HT-29 (cell line): ENCODE measurements at regions not wholly inside any gene's neighbourhood (a gene's known extent, or its start where the extent isn't known, plus 50 kb on each side); places are given as distances from the start of the nearest gene placed in this dataset.
"Not testable (repeated sequence)": the region's sequence is repeated elsewhere in the genome, so short reads cannot be mapped to it uniquely, and the experiment has no call there.

Experiments
- DNase-seq: peaks from one replicate; pipeline ENCODE4 v3.0.0-alpha.2; 2015; ENCODE audit warnings: low spot score

DNA sequence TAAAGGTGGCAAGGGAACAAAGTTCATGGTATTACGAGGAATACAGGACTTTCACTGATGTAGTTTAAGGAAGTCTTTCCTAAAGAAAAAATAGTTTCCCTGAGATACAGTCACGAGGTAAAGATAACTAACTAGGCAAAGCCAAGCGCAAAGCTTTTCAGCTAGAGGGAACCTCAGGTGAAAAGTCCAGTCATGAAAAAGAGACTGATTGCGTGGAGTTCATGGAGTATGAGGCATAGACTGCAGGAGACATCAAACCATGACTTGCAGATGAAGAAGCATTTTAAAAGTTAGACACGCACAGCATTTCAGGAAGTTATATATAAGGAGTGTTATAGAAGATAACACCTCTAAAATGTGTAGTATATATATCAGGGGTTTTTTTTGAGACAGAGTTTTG lies 205.6 kb upstream of the ZNF184 start:
- no peak for DNase-seq

DNA sequence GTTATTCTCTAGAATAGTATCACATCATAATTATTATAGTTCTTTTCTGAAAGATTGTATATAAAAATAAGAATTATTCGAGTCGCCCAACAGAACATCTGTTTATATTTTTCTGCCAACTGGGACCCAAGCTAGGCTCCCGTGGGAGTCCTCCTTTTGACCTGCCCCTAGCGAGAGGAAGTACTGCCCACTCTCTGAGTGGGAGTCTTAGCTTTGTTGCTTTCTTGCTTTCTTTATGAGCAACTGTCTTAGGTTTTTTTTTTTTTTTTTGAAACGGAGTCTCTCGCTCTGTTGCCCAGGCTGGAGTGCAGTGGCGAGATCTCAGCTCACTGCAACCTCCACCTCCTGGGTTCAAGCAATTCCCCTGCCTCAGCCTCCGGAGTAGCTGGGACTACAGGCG lies 202.0 kb upstream of the ZNF184 start:
- DNase-seq, result no peak

- DNase-seq, result peak; percentile 92
These were observed 199.4 kb upstream of the ZNF184 start for GRCh38 chr6:27672113-27672799.

DNA sequence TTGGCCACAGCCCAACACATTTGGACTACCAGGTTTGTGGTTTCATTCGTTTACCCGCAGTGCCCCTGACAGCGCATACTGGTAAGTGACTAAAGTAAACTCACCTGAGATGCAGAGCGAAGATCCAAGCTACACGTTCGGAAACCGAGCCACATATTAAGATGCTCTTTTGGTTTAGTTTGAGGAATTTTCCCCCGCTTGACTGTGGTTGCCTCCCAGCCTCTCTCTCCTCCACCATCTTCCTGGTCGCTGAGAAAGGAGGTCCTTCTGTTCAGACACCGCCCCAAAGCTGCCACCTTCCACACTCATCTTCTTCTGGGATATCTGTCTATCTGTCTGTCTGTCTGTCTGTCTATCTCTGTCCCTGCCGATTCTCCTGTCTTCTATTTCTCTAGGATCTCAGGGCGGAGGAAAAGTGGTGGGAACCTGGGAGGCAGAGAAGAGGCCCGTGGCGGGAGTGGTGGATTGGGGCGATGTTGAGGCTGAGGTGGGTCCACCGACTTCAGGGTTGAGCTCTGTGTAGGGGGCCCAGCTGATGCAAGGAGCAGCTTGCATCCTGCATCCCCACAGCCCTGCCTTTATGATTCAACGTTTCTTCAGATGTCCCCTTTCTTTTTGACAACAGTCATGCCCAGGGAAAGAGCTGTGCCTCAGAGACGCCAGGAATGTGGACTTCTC lies 196.9 kb upstream of the ZNF184 start:
- peak; percentile 39 for DNase-seq

GRCh38 chr6:27669295-27669623 lies 196.4 kb upstream of the ZNF184 start:
- peak; percentile 43 for DNase-seq

GRCh38 chr6:27668442-27669294 lies 195.8 kb upstream of the ZNF184 start:
- DNase-seq, result peak; percentile 86

DNA sequence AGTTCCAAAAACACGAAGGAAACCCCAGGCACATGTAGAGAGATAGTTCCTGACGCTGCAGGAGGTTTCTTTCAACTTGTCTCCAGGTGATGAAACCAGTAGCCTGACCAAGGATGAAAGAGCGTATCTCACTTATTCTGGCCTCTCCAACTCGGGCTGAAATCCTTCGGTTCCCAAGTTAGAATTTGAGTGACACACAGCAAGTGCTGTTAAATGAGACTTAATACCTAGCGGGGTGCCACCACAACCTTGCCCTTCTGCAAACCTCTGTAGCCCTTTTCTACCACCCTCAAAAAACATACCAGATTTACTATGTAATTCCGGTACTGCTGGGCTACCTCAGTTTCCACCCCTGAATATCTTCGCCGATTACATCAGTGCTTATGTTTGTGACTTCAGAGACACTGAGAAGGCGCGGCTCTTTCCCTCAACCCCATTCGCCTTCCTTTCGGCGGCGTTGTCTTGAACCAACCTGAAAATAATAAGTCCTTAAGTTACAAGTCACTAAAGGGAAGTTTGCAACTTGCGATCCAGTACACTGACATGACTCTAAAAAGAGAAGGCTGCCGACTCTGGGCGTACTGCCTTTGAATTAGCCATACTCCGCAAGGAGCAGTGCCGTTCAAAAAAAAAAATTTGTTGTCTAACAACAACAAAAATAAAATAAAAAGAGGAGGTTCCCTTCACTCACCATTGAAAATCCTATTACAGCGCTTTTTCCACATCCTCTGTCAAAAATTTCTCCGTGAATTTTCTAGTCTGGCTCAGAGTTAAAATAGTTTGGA lies 194.9 kb upstream of the ZNF184 start:
- DNase-seq, result no peak

DNA sequence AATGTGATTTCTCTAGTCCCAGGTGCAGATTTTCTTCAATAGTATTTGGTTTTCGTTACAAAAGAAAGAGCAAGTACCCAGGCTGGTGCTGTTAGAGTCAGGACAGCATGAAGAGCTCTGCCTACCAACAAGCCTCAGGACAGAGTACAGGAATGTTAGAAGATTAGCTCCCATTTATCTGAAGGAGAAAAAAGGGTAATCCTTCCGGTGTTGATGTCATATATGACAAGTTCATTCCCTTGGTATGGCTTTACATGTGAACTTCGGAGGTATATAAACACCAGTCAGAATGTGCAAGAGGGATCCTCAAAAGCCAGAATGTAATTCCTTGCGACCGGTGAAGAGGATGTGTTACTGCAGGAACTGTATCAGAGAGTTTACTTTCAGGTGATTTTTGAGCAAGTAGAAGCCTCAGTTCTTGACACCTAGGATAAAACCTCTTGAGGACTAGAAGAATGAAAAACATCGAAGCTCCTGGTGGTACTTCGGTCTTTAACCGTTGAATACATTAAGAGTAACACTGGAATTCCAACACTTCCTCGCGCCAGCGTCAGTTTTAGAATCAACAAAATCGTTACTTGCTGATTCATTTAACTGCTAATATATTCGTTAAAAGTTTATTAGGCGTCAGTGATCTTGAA lies 194.2 kb upstream of the ZNF184 start:
- DNase-seq, result peak; percentile 34

DNA sequence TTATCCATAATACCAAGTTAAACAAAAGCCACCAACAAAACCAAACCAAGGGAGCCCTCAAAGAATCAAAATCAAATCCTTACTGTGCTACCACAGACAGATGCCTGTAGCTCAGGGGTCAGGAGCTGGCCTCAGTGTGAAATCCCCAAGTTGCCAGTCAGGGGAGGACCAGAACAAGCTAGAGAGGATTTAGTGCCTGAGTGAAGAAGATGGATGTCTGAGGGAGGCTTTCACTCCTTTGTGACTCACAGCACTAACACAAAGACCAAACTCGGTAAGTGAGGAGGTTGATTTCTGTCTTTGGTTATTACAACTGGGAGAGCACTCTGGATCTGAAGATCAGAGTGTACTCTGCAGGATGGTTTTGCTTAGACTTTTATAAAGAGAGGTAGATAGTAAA lies 189.9 kb upstream of the ZNF184 start:
- DNase-seq, result no peak

DNA sequence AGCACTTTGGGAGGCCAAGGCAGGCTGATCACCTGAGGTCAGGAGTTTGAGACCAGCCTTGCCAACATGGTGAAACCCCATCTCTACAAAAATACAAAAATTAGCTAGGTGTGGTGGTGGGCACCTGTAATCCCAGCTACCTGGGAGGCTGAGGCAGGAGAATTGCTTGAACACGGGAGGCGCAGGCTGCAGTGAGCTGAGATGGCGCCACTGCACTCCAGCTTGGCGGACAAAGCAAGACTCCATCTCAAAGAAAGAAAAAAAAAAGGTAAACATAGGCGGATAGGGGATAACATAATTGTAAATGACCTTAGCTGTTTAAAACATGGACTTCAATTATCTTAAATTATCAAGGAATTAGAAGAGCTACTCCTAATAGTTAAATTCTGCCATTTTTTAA lies 189.3 kb upstream of the ZNF184 start:
- not testable (repeated sequence) for DNase-seq

DNA sequence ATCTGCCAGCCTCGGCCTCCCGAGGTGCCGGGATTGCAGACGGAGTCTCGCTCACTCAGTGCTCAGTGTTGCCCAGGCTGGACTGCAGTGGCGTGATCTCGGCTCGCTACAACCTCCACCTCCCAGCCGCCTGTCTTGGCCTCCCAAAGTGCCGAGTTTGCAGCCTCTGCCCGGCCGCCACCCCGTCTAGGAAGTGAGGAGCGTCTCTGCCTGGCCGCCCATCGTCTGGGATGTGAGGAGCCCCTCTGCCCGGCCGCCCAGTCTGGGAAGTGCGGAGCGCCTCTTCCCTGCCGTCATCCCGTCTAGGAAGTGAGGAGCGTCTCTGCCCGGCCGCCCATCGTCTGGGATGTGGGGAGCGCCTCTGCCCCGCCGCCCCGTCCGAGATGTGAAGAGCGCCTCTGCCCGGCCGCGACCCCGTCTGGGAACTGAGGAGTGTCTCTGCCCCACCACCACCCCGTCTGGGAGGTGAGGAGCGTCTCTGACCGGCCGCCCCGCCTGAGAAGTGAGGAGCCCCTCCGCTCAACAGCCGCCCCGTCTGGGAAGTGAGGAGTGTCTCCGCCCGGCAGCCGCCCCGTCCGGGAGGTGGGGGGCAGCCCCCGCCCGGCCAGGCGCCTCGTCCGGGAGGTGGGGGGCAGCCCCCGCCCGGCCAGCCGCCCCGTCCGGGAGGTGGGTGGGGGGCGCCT lies 180.4 kb upstream of the ZNF184 start:
- not testable (repeated sequence) for DNase-seq

DNA sequence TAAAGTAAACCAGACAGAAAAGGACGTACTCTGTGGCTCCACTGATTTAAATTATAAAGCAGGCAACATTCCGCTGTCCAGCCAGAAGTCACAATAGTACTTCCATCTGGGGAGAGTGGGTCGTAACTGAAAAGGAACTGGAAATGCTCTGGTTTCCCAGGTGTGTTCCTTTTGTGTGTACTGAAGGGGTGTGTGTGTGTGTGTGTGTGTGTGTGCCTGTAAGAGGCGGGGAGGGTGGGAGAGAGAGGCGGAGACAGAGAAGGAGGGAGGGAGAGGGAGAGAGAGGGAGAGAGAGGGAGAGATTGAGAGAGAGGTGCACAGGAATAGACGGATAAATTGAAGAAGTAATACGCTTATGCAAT lies 178.4 kb upstream of the ZNF184 start:
- DNase-seq, result no peak

DNA sequence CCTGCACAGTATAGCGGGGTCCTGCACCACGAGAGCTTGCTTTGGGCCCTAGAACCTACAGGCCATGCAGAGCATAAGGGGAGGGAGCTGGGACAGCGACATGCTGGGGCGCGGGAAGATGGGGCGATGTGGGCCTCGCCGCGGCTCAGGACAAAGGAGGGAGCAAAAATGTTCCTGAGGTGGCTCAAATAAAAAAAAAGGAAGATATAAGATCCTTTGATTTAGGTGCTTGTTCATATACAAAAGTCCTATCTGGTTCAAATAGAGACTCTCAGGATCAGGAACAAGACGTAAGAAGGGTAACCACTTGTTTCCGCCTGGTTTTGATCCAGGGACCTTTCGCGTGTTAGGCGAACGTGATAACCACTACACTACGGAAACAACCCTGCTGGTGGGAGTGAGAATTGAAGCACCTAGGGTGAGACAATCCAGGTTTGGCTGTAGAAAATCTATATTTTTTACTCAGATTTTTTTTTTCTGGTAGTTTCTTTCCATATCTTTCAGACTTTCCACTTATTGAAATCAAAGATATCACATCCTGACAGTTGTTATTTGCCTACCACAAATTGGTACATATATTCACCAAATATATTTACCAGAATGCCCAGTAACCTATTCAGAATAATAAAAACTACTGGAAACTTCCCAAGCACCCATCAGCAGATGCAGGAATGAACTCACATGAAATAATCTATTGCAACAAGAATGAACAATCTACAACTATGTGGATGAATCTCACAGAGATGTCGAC lies 177.9 kb upstream of the ZNF184 start:
- DNase-seq, result peak; percentile 87

DNA sequence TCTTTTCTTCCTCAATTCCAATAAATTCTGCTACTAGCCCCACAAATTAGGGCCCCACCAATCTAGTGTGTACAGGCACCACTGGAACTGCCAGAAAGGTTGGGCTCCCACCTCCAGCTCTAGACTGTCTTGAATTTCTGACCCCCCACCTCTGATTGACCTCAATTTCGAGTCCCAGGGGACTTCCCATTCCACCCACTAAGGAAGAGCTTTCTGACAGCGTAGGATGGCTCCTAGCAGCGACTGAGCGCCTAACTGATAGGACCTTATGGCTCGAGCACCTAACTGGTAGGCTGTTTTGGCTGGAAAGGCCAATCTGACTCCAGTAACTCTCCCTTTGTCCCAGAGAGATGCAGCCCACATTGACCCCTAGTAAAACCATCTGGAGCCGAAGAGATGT lies 171.6 kb upstream of the ZNF184 start:
- no peak for DNase-seq

DNA sequence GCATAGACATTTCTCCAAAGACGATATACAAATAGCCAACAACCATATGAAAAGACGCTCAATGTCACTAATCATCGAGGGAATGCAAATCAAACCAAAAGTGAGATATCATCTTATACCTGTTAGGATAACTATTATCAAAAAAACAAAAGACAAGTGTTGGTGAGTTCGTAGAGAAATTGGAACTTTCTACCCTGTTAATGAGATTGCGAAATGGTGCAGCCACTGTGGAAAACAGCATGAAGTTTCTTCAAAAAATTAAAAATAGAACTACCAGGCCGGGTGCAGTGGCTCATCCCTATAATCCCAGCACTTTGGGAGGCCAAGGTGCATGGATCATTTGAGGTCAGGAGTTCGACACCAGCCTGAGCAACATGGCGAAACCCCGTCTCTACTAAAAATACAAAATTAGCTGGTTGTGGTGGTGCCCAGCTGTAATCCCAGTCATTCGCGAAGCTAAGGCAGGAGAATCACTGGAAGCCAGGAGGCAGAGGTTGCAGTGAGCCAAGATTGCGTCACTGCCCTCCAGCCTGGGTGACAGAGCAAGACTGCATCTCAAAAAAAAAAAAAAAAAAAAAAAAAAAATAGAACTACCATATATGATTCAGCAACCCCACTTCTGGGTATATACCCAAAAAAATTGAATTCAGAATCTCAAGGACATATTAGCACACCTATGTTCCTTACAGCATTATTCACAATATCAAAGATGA lies 170.0 kb upstream of the ZNF184 start:
- no peak for DNase-seq

DNA sequence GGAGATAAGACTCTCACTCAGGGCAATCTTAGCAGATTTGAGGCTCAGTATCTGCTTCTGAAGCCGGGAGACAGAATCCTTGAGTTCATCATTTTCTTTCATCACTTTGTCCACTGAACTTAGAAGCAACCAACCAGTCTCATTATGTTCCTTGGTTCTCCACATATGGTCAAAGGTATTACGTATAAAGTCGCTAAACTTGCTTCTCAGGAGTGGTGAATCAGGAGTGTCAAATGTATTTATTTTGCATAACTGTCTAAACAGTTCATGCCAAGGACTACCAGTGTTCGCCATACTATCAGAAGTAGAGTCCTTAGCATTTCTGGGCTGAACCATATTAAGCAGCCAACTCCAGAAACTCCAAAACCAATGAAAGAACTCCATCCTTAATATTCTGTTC lies 163.0 kb upstream of the ZNF184 start:
- not testable (repeated sequence) for DNase-seq

GRCh38 chr6:27633221-27633688 lies 160.3 kb upstream of the ZNF184 start:
- peak; percentile 32 for DNase-seq

- DNase-seq, result no peak
These were observed 158.7 kb upstream of the ZNF184 start for GRCh38 chr6:27631609-27631916.
